Neural progenitor cell (in vitro differentiated cells): ENCODE measurements at regions not wholly inside any gene's neighbourhood (a gene's known extent, or its start where the extent isn't known, plus 50 kb on each side); places are given as distances from the start of the nearest gene placed in this dataset.

Experiments
- CTCF ChIP-seq: fragments of 200-600 bp; sonication (generic); IDR thresholded peaks from 2 replicates; pipeline ENCODE4 v1.5.1; 2017; ENCODE audit warnings: antibody characterized with exemption, mild to moderate bottlenecking
- EZH2phosphoT487 ChIP-seq: fragments of 200-600 bp; sonication (generic); IDR thresholded peaks from 2 replicates; pipeline ENCODE4 v1.6.1; 2017; ENCODE audit warnings: antibody characterized with exemption

- TF ChIP-seq CTCF (no peak), EZH2phosphoT487 (no peak)
Measured at GRCh38 chr1:13994386-13994785, 294.4 kb downstream of the PRDM2 start.
